C4-2B (cell line): ENCODE measurements at regions not wholly inside any gene's neighbourhood (a gene's known extent, or its start where the extent isn't known, plus 50 kb on each side); places are given as distances from the start of the nearest gene placed in this dataset.

Experiments
- H3K27ac ChIP-seq: fragments of 450-650 bp; 2 replicates; pipeline ENCODE4 v1.5.1; 2017
- CTCF ChIP-seq: fragments of 450-650 bp; conservative IDR thresholded peaks from 2 replicates; pipeline ENCODE4 v1.5.1; 2017; ENCODE audit warnings: mild to moderate bottlenecking
- ZFX ChIP-seq: fragments of 450-650 bp; IDR thresholded peaks from 2 replicates; pipeline ENCODE4 v1.6.1; 2017

- no peak overlapping the region for H3K27ac ChIP-seq
- TF ChIP-seq CTCF, result no peak
- no peak for TF ChIP-seq ZFX
These were observed 587.4 kb downstream of the PRELID2 start for GRCh38 chr5:145247745-145248040.

GRCh38 chr5:145246961-145247744 is 588.0 kb downstream of the PRELID2 start:
- no peak for TF ChIP-seq CTCF
- TF ChIP-seq ZFX, result no peak
- no peak overlapping the region for H3K27ac ChIP-seq

GRCh38 chr5:145246379-145246778 is 588.8 kb downstream of the PRELID2 start:
- H3K27ac ChIP-seq, result no peak overlapping the region
- no peak for TF ChIP-seq ZFX
- TF ChIP-seq CTCF, result no peak

- TF ChIP-seq CTCF (no peak), ZFX (no peak)
- no peak overlapping the region for H3K27ac ChIP-seq
These were observed 589.8 kb downstream of the PRELID2 start for GRCh38 chr5:145245354-145245753.

GRCh38 chr5:145244788-145245187 is 590.4 kb downstream of the PRELID2 start:
- TF ChIP-seq CTCF (no peak), ZFX (no peak)
- H3K27ac ChIP-seq, result no peak overlapping the region

- TF ChIP-seq CTCF (no peak), ZFX (no peak)
- no peak overlapping the region for H3K27ac ChIP-seq
These were observed 590.9 kb downstream of the PRELID2 start for GRCh38 chr5:145244251-145244650.

- no peak for TF ChIP-seq CTCF
- no peak for TF ChIP-seq ZFX
- no peak overlapping the region for H3K27ac ChIP-seq
These were observed 592.1 kb downstream of the PRELID2 start for GRCh38 chr5:145243016-145243415.
